H1 (cell line): ENCODE measurements at regions not wholly inside any gene's neighbourhood (a gene's known extent, or its start where the extent isn't known, plus 50 kb on each side); places are given as distances from the start of the nearest gene placed in this dataset.
"Not testable (repeated sequence)": the region's sequence is repeated elsewhere in the genome, so short reads cannot be mapped to it uniquely, and the experiment has no call there.

Experiments used
- CTCF ChIA-PET: fragments of 300-600 bp; sonication (Branson Sonifier 250); formaldehyde crosslinking; loops from one replicate; lab custom pipeline; 2021; ENCODE audit not compliant: partially characterized antibody; lab: Charles Lee
- POLR2A ChIA-PET: fragments of 300-600 bp; sonication (Branson Sonifier 250); formaldehyde crosslinking; loops from one replicate; lab custom pipeline; 2021; ENCODE audit warnings: inconsistent platforms; ENCODE audit not compliant: partially characterized antibody; lab: Charles Lee
- DNase-seq, 2 experiments: peaks; one replicate each; pipeline versions ENCODE4 v3.0.0 to v3.0.0-alpha.2; 2010 to 2022; ENCODE audit warnings: low spot score in 2 of 2, low read depth in 1 of 2, mixed read lengths in 1 of 2
- FAIRE-seq: peaks from 2 replicates; lab custom pipeline; 2011; peaks lifted over from hg19 to GRCh38; lab: Jason Lieb, UNC
- H2AFZ ChIP-seq: 2 replicates; pipeline ENCODE4 v1.8.1; 2012; ENCODE audit warnings: low read length, inconsistent platforms
- H2AK5ac ChIP-seq: 2 replicates; pipeline ENCODE4 v1.6.1; 2013; ENCODE audit warnings: low read depth, low read length
- H2BK120ac ChIP-seq: replicated peaks from 2 replicates; pipeline ENCODE3; 2013; ENCODE audit warnings: low read depth, low read length, inconsistent platforms
- H2BK12ac ChIP-seq: 2 replicates; pipeline ENCODE4 v1.6.1; 2013; ENCODE audit warnings: low read depth, low read length
- H2BK15ac ChIP-seq: 2 replicates; pipeline ENCODE4 v1.6.1; 2013; ENCODE audit warnings: low read length
- H2BK20ac ChIP-seq: 2 replicates; pipeline ENCODE4 v1.6.1; 2013; ENCODE audit warnings: low read length
- H2BK5ac ChIP-seq: 2 replicates; pipeline ENCODE4 v1.6.1; 2013; ENCODE audit warnings: low read depth, low read length
- H3K14ac ChIP-seq: 2 replicates; pipeline ENCODE4 v1.6.1; 2013; ENCODE audit warnings: inconsistent platforms; ENCODE audit not compliant: insufficient read length
- H3K18ac ChIP-seq: 2 replicates; pipeline ENCODE4 v1.6.1; 2013; ENCODE audit warnings: low read length; ENCODE audit errors: extremely low read depth
- H3K23ac ChIP-seq: 2 replicates; pipeline ENCODE4 v1.6.1; 2013; ENCODE audit warnings: inconsistent platforms; ENCODE audit not compliant: insufficient read length
- H3K23me2 ChIP-seq: 2 replicates; pipeline ENCODE4 v1.6.1; 2013; ENCODE audit warnings: low read depth, low read length
- H3K27ac ChIP-seq: 2 replicates; pipeline ENCODE4 v1.6.1; 2011; ENCODE audit warnings: low read depth, low read length, inconsistent platforms
- H3K27me3 ChIP-seq, 4 experiments: replicated peaks in 1 of 4; 1 replicate in 1 of 4; 2 replicates in 3 of 4; pipeline versions ENCODE4 v1.6.1 to v1.8.1; 2011 to 2013; ENCODE audit warnings: low read length in 3 of 4, mild to moderate bottlenecking in 3 of 4, inconsistent platforms in 2 of 4, mixed read lengths in 2 of 4, moderate library complexity in 1 of 4; ENCODE audit not compliant: control insufficient read depth in 3 of 4, insufficient read depth in 3 of 4; ENCODE audit errors: extremely low read depth in 1 of 4
- H3K36me3 ChIP-seq, 4 experiments: 2 replicates each; pipeline versions ENCODE4 v1.6.1 to v1.8.1; 2011 to 2013; ENCODE audit warnings: mild to moderate bottlenecking in 4 of 4, low read length in 3 of 4, moderate library complexity in 2 of 4, control low read depth in 1 of 4, inconsistent platforms in 1 of 4; ENCODE audit not compliant: insufficient read depth in 4 of 4, control insufficient read depth in 2 of 4
- H3K4ac ChIP-seq: replicated peaks from 2 replicates; pipeline ENCODE3; 2013; ENCODE audit warnings: low read length, low read depth, mixed read lengths, inconsistent platforms; ENCODE audit not compliant: insufficient read length
- H3K4me1 ChIP-seq, 4 experiments: replicated peaks in 1 of 4; 1 replicate in 1 of 4; 2 replicates in 3 of 4; pipeline versions ENCODE4 v1.6.1 to v1.8.1; 2011 to 2013; ENCODE audit warnings: low read length in 3 of 4, inconsistent platforms in 2 of 4, mixed read lengths in 1 of 4; ENCODE audit not compliant: insufficient read depth in 4 of 4, control insufficient read depth in 3 of 4
- H3K4me2 ChIP-seq, 2 experiments: 2 replicates each; pipeline versions ENCODE4 v1.6.1 to v1.8.1; 2011 to 2013; ENCODE audit warnings: low read depth in 2 of 2, low read length in 2 of 2, control low read depth in 1 of 2, inconsistent platforms in 1 of 2, mild to moderate bottlenecking in 1 of 2; ENCODE audit not compliant: insufficient read depth in 1 of 2
- H3K4me3 ChIP-seq, 4 experiments: fragments of 200-600, 300-600 bp in 1 of 4; sonication (generic), shearing (Covaris generic), sonication (Bioruptor Twin) in 1 of 4; 2 replicates each; pipeline versions ENCODE4 v1.5.1 to v1.8.1; 2011 to 2016; ENCODE audit warnings: low read length in 4 of 4, low read depth in 3 of 4, control low read depth in 2 of 4, inconsistent platforms in 2 of 4, mild to moderate bottlenecking in 2 of 4, mixed read lengths in 1 of 4, moderate library complexity in 1 of 4; ENCODE audit not compliant: insufficient read depth in 2 of 4; ENCODE audit errors: extremely low read depth in 1 of 4
- H3K56ac ChIP-seq: replicated peaks from 2 replicates; pipeline ENCODE3; 2013; ENCODE audit warnings: low read depth, mild to moderate bottlenecking, mixed read lengths, low read length, inconsistent platforms; ENCODE audit not compliant: insufficient read length
- H3K79me1 ChIP-seq: 2 replicates; pipeline ENCODE4 v1.6.1; 2013; ENCODE audit warnings: low read depth, low read length, control low read depth
- H3K79me2 ChIP-seq, 2 experiments: 2 replicates each; pipeline versions ENCODE4 v1.6.1 to v1.8.1; 2012 to 2013; ENCODE audit warnings: low read length in 2 of 2, mild to moderate bottlenecking in 2 of 2, inconsistent platforms in 1 of 2; ENCODE audit not compliant: insufficient read depth in 2 of 2, control insufficient read depth in 1 of 2
- H3K9ac ChIP-seq, 4 experiments: replicated peaks in 1 of 4; 1 replicate in 1 of 4; 2 replicates in 3 of 4; pipeline versions ENCODE4 v1.6.1 to v1.8.1; 2011 to 2013; ENCODE audit warnings: low read depth in 3 of 4, low read length in 3 of 4, control low read depth in 2 of 4, mild to moderate bottlenecking in 2 of 4, moderate library complexity in 2 of 4, inconsistent platforms in 1 of 4; ENCODE audit errors: extremely low read depth in 1 of 4
- H3K9me3 ChIP-seq, 2 experiments: 2 replicates each; pipeline versions ENCODE4 v1.6.1 to v1.8.1; 2012 to 2013; ENCODE audit warnings: mild to moderate bottlenecking in 2 of 2, moderate library complexity in 2 of 2, control low read depth in 1 of 2, inconsistent platforms in 1 of 2, low read depth in 1 of 2, low read length in 1 of 2, mixed read lengths in 1 of 2; ENCODE audit not compliant: insufficient read depth in 2 of 2
- H4K20me1 ChIP-seq, 2 experiments: replicated peaks in 1 of 2; 2 replicates each; pipeline versions ENCODE3 to v1.8.1; 2011 to 2013; ENCODE audit warnings: inconsistent platforms in 2 of 2, low read length in 2 of 2, mild to moderate bottlenecking in 1 of 2; ENCODE audit not compliant: insufficient read depth in 2 of 2, control insufficient read depth in 1 of 2
- H4K5ac ChIP-seq: 2 replicates; pipeline ENCODE4 v1.6.1; 2013; ENCODE audit warnings: low read length, low read depth, mixed read lengths, inconsistent platforms; ENCODE audit not compliant: insufficient read length
- H4K8ac ChIP-seq: 2 replicates; pipeline ENCODE4 v1.8.0; 2013; ENCODE audit warnings: mild to moderate bottlenecking, moderate library complexity, low read length, inconsistent platforms; ENCODE audit not compliant: insufficient read depth; ENCODE audit errors: extremely low read depth
- H4K91ac ChIP-seq: replicated peaks from 2 replicates; pipeline ENCODE3; 2013; ENCODE audit warnings: low read length, mixed read lengths, inconsistent platforms; ENCODE audit not compliant: insufficient read length
- RAD21 ChIP-seq, 2 experiments: IDR thresholded peaks in 1 of 2; conservative IDR thresholded peaks in 1 of 2; 2 replicates each; pipeline ENCODE4 v1.6.1; 2011; ENCODE audit warnings: low read depth in 2 of 2, low read length in 2 of 2, improper control_type of control experiment in 1 of 2, inconsistent platforms in 1 of 2, mild to moderate bottlenecking in 1 of 2, moderate library complexity in 1 of 2
- WGBS, 2 experiments: shearing (Covaris generic) in 1 of 2; methylation state at CpG; one replicate each; pipeline versions ENCODE4 v1.1.6 to v1.1.7; 2013 to 2015; ENCODE audit warnings: low lambda C conversion rate in 2 of 2, mixed read lengths in 2 of 2, inconsistent platforms in 1 of 2, low coverage in 1 of 2, missing lambda C conversion rate in 1 of 2; ENCODE audit not compliant: insufficient replicate concordance in 2 of 2, insufficient coverage in 1 of 2, insufficient read length in 1 of 2; ENCODE audit errors: extremely low coverage in 1 of 2, missing lambda C conversion rate in 1 of 2; 5-methylcytosine and 5-hydroxymethylcytosine counted together

DNA sequence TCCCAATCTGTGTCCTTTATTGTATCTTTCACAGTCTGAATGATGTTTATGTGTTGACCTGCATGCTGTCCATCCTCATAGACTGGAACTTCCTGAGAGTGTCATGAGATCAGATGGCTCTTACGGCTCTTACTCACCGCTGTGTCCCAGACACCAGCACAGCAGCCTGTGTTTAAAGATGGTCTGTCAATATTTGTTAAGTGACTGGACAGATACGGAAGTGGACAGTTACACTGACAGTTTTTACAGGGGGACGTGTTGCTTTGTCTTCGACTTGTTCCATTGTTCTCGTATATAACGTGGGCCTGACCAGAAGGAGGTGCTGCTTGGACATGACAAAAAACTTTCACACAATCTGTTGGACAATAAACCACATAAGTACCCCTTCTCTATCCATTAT lies 342.6 kb downstream of the PREX1 start:
- H4K20me1 ChIP-seq, H3K4me3 ChIP-seq, H3K23ac ChIP-seq, H3K79me2 ChIP-seq, H3K4ac ChIP-seq, H3K36me3 ChIP-seq, H3K4me1 ChIP-seq, H3K56ac ChIP-seq, H3K27me3 ChIP-seq, H2BK12ac ChIP-seq, H3K14ac ChIP-seq, H2AFZ ChIP-seq, H4K91ac ChIP-seq, H4K5ac ChIP-seq, H3K23me2 ChIP-seq, DNase-seq, H3K9me3 ChIP-seq, H3K27ac ChIP-seq, H2BK5ac ChIP-seq, H3K18ac ChIP-seq, H2AK5ac ChIP-seq, H2BK120ac ChIP-seq, H2BK20ac ChIP-seq, H3K4me2 ChIP-seq, FAIRE-seq, H4K8ac ChIP-seq, H3K9ac ChIP-seq, H3K79me1 ChIP-seq, POLR2A ChIA-PET, H2BK15ac ChIP-seq: not testable (repeated sequence)
- CTCF ChIA-PET, result interaction anchor here (1.7 kb wide), 1 partner anchor 11 kb away, joined by 11 read pairs; no protein-coding TSS in a partner anchor
- peak in 1 of 2 experiments; percentile 13; a peak in 1 of 4 replicates for TF ChIP-seq RAD21 (IDR thresholded peaks at IDR 0.05 in 1 of 2, conservative IDR thresholded peaks at IDR 0.05 in 1 of 2; ENCODE audit: low read depth in 2 of 2, low read length in 2 of 2)
- WGBS, 2 experiments, result 89% methylated on average over 7 of the region's 7 CpGs; no CpG with 5 or more reads in 1 of the 2 experiments
